ENCODE measurements at regions not wholly inside any gene's neighbourhood (a gene's known extent, or its start where the extent isn't known, plus 50 kb on each side); places are given as distances from the start of the nearest gene placed in this dataset.

- DNase-seq = no peak
- Histone ChIP-seq H3K36me3 (replicated peaks in 1 of 2; ENCODE audit: control insufficient read depth in 1 of 2, insufficient read depth in 2 of 2, low read length in 2 of 2) (no peaks in the 10 kb centered on the region), H4K20me1 (ENCODE audit: insufficient read depth, low read length) (no peaks in the 10 kb centered on the region), H3K27ac (ENCODE audit: low read depth in 1 of 2, low read length in 2 of 2) (peak overlapping the region; percentile 14 to 56), H3K79me2 (ENCODE audit: insufficient read depth, low read length) (no peaks in the 10 kb centered on the region), H3K4me2 (replicated peaks; ENCODE audit: extremely low read depth, low read length, poor library complexity, severe bottlenecking) (no peak overlapping the region), H3K4me3 (replicated peaks in 1 of 3; ENCODE audit: low read depth in 2 of 3, low read length in 3 of 3) (no peak overlapping the region), H3K9me3 (replicated peaks in 1 of 2; ENCODE audit: control insufficient read depth in 1 of 2, insufficient read depth in 1 of 2, low read length in 2 of 2) (peaks cover 0 to 4% of the 10 kb centered on the region in 2 donors), H2AFZ (ENCODE audit: insufficient read depth, low read depth, low read length, poor library complexity, severe bottlenecking) (no peak overlapping the region), H3K27me3 (ENCODE audit: control insufficient read depth in 2 of 2, insufficient read depth in 2 of 2, low read length in 2 of 2) (no peaks in the 10 kb centered on the region), H3K4me1 (ENCODE audit: control insufficient read depth in 1 of 2, insufficient read depth in 2 of 2, low read length in 2 of 2) (peaks cover 67 to 82% of the 10 kb centered on the region in 2 donors), H3K9ac (ENCODE audit: insufficient read depth, low read length, poor library complexity, severe bottlenecking) (no peak overlapping the region)
- Mint-ChIP-seq H3K36me3 (peaks cover 0 to 4% of the 10 kb centered on the region in 2 donors), H3K9me3 (peaks cover 0 to 5% (median 3%) of the 10 kb centered on the region in 7 donors), H3K27ac (peak overlapping the region in 5 of 7 donors; percentile 23 to 68 (median 31)), H3K27me3 (ENCODE audit: low read depth in 3 of 3) (peaks cover 0 to 6% (median 0%) of the 10 kb centered on the region in 3 donors), H3K4me1 (peaks cover 74% of the 10 kb centered on the region), H3K4me3 (no peak overlapping the region)
- TF ChIP-seq CTCF (IDR thresholded peaks at IDR 0.05) = no peak
- WGBS (ENCODE audit: insufficient coverage) = 67% methylated on average over 8 of the region's 11 CpGs
- intact Hi-C loops (cut with micrococcal nuclease) = loop anchor here in 1 of 2 donors (5.0 to 10.0 kb wide), 2 partner anchors 54 to 99 kb away; no protein-coding TSS in a partner anchor
Measured at GRCh38 chr2:239603411-239604356, 202.9 kb upstream of the HDAC4 start.
